ENCODE measurements at regions not wholly inside any gene's neighbourhood (a gene's known extent, or its start where the extent isn't known, plus 50 kb on each side); places are given as distances from the start of the nearest gene placed in this dataset.

DNA sequence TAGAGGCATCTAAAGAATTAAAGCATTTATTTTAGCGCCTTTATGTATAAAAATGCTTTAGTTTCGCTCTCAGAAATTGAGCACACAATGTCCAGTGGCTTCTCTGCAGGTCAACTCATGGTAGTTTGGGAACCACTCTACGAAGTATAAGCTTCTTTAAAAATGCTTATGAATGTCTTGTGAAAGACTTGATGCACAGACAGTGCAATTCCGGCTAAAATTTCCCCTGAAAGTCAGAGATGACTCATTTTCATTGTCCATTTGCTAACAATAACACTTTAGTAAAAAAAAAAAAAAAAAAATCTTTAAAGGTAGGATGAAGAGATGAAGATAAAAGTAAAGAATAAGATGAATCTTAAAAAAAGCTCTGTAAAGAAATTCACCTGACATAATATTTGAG is 117.2 kb downstream of the PDHA2 start:
- TF ChIP-seq, protein P1, sequence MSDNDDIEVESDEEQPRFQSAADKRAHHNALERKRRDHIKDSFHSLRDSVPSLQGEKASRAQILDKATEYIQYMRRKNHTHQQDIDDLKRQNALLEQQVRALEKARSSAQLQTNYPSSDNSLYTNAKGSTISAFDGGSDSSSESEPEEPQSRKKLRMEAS (IDR thresholded peaks at IDR 0.05; ENCODE audit: insufficient read depth, insufficient read length), result no peak
- TF ChIP-seq POLR2AphosphoS5 (IDR thresholded peaks at IDR 0.05; ENCODE audit: insufficient read depth, low read depth, low read length) (no peak), FOS (IDR thresholded peaks at IDR 0.05; ENCODE audit: borderline replicate concordance, insufficient read depth, low read length) (peak; percentile 9)

DNA sequence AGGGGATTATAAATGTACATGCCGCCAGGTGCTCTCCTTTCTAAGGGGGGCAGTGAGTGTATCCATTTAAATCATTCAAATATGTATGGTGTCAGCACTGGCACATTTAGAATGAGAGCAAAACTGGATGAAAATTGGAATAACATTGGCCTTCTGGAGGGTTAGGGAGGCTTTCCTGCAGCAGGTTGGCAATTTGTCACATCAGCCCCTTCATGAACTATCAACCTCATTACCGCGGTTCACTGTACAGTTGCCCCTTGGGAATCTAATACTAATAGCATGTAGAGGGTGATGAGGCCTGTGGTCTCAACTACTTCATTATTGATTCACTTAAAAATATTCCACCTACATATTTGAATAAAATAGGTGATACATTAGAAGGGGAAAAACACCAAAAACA is 117.9 kb downstream of the PDHA2 start:
- H3K36me3 ChIP-seq (ENCODE audit: control insufficient read depth in 2 of 2, extremely low read depth in 1 of 2, insufficient read depth in 2 of 2, low read length in 2 of 2), result no peaks in the 10 kb centered on the region
- no peak for DNase-seq (ENCODE audit: low read depth, low spot score)
- H3K27ac ChIP-seq (ENCODE audit: insufficient read depth, low read depth, low read length), result no peak overlapping the region
- POLR2A ChIA-PET, result no interaction called here
- no peaks in the 10 kb centered on the region for H3K9me1 ChIP-seq (replicated peaks; ENCODE audit: control insufficient read depth, extremely low read depth, insufficient read depth, low read length)
- CTCF ChIA-PET, result no interaction called here
- H3K4me1 ChIP-seq (ENCODE audit: control insufficient read depth, extremely low read depth, insufficient read depth, low read length), result no peaks in the 10 kb centered on the region
- H3K9me3 ChIP-seq (replicated peaks; ENCODE audit: control insufficient read depth, insufficient read depth, low read length), result no peaks in the 10 kb centered on the region
- H3K9ac ChIP-seq (replicated peaks; ENCODE audit: extremely low read depth, insufficient read depth, low read length), result no peak overlapping the region
- dilution Hi-C loops (cut with MboI; ENCODE audit: extremely low pct_ligation_motif_present, low sequenced_read_pairs) (no loop called here), intact Hi-C loops (cut with micrococcal nuclease) (no loop called here)
- no peak overlapping the region for H2AFZ ChIP-seq (ENCODE audit: low read depth, low read length)
- H4K20me1 ChIP-seq (replicated peaks; ENCODE audit: control insufficient read depth, extremely low read depth, insufficient read depth, low read length), result no peaks in the 10 kb centered on the region
- BruUV-seq (replicated peaks), result no TSS peak
- H3K79me2 ChIP-seq (ENCODE audit: control insufficient read depth, insufficient read depth, low read length), result no peaks in the 10 kb centered on the region
- FAIRE-seq, result no peak
- no peaks in the 10 kb centered on the region for H3K27me3 ChIP-seq (ENCODE audit: control insufficient read depth in 2 of 2, insufficient read depth in 2 of 2, low read length in 2 of 2)
- no peak overlapping the region for H3K4me3 ChIP-seq (replicated peaks in 1 of 3; ENCODE audit: insufficient read depth in 1 of 3, low read depth in 1 of 3, low read length in 3 of 3)
- no peak overlapping the region for H3K4me2 ChIP-seq (ENCODE audit: insufficient read depth, low read length)
- TF ChIP-seq JUN (IDR thresholded peaks at IDR 0.05; ENCODE audit: borderline replicate concordance, insufficient read depth, insufficient read length, low read depth), result no peak
- no peak for TF ChIP-seq EZH2 (IDR thresholded peaks at IDR 0.05; ENCODE audit: borderline replicate concordance, low read depth, low read length, severe bottlenecking)
- TF ChIP-seq FOS (IDR thresholded peaks at IDR 0.05; ENCODE audit: borderline replicate concordance, insufficient read depth, low read length), result no peak
- no peak for TF ChIP-seq POLR2AphosphoS5 (IDR thresholded peaks at IDR 0.05; ENCODE audit: insufficient read depth, low read depth, low read length)
- TF ChIP-seq, protein P2, sequence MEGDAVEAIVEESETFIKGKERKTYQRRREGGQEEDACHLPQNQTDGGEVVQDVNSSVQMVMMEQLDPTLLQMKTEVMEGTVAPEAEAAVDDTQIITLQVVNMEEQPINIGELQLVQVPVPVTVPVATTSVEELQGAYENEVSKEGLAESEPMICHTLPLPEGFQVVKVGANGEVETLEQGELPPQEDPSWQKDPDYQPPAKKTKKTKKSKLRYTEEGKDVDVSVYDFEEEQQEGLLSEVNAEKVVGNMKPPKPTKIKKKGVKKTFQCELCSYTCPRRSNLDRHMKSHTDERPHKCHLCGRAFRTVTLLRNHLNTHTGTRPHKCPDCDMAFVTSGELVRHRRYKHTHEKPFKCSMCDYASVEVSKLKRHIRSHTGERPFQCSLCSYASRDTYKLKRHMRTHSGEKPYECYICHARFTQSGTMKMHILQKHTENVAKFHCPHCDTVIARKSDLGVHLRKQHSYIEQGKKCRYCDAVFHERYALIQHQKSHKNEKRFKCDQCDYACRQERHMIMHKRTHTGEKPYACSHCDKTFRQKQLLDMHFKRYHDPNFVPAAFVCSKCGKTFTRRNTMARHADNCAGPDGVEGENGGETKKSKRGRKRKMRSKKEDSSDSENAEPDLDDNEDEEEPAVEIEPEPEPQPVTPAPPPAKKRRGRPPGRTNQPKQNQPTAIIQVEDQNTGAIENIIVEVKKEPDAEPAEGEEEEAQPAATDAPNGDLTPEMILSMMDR (IDR thresholded peaks at IDR 0.05; ENCODE audit: extremely low read depth in 1 of 2, insufficient read depth in 1 of 2, low read depth in 1 of 2, low read length in 2 of 2), result no peak
- no peak for TF ChIP-seq GATA2 (IDR thresholded peaks at IDR 0.05; ENCODE audit: insufficient read depth, insufficient read length, low read depth, low read length)
- no peak for TF ChIP-seq MYC (IDR thresholded peaks at IDR 0.05; ENCODE audit: low read depth, low read length)
- TF ChIP-seq, protein P1 (IDR thresholded peaks at IDR 0.05; ENCODE audit: insufficient read depth, insufficient read length), result no peak
- no peak for TF ChIP-seq POLR2A (IDR thresholded peaks at IDR 0.05; ENCODE audit: low read depth, low read length)

More for the DNA sequence above, 117.2 kb downstream of the PDHA2 start:
- H4K20me1 ChIP-seq (replicated peaks; ENCODE audit: control insufficient read depth, extremely low read depth, insufficient read depth, low read length), result no peaks in the 10 kb centered on the region
- no peaks in the 10 kb centered on the region for H3K9me3 ChIP-seq (replicated peaks; ENCODE audit: control insufficient read depth, insufficient read depth, low read length)
- H3K4me3 ChIP-seq (replicated peaks in 1 of 3; ENCODE audit: insufficient read depth in 1 of 3, low read depth in 1 of 3, low read length in 3 of 3), result no peak overlapping the region
- ChIA-PET CTCF (no interaction called here), POLR2A (no interaction called here)
- no peaks in the 10 kb centered on the region for H3K27me3 ChIP-seq (ENCODE audit: control insufficient read depth in 2 of 2, insufficient read depth in 2 of 2, low read length in 2 of 2)
- no peaks in the 10 kb centered on the region for H3K36me3 ChIP-seq (ENCODE audit: control insufficient read depth in 2 of 2, extremely low read depth in 1 of 2, insufficient read depth in 2 of 2, low read length in 2 of 2)
- no peak overlapping the region for H2AFZ ChIP-seq (ENCODE audit: low read depth, low read length)
- BruUV-seq (replicated peaks), result no TSS peak
- H3K4me2 ChIP-seq (ENCODE audit: insufficient read depth, low read length), result no peak overlapping the region
- FAIRE-seq, result no peak
- DNase-seq (ENCODE audit: low read depth, low spot score), result no peak
- dilution Hi-C loops (cut with MboI; ENCODE audit: extremely low pct_ligation_motif_present, low sequenced_read_pairs) (no loop called here), intact Hi-C loops (cut with micrococcal nuclease) (no loop called here)
- H3K79me2 ChIP-seq (ENCODE audit: control insufficient read depth, insufficient read depth, low read length), result no peaks in the 10 kb centered on the region
- no peak overlapping the region for H3K27ac ChIP-seq (ENCODE audit: insufficient read depth, low read depth, low read length)
- no peak overlapping the region for H3K9ac ChIP-seq (replicated peaks; ENCODE audit: extremely low read depth, insufficient read depth, low read length)
- H3K4me1 ChIP-seq (ENCODE audit: control insufficient read depth, extremely low read depth, insufficient read depth, low read length), result no peaks in the 10 kb centered on the region
- H3K9me1 ChIP-seq (replicated peaks; ENCODE audit: control insufficient read depth, extremely low read depth, insufficient read depth, low read length), result no peaks in the 10 kb centered on the region
